ENCODE measurements at regions not wholly inside any gene's neighbourhood (a gene's known extent, or its start where the extent isn't known, plus 50 kb on each side); places are given as distances from the start of the nearest gene placed in this dataset.
A peak's percentile ranks its signal among the peaks of the same experiment; 100 is the strongest.
"Not testable (repeated sequence)": the region's sequence is repeated elsewhere in the genome, so short reads cannot be mapped to it uniquely, and the experiment has no call there.

DNA sequence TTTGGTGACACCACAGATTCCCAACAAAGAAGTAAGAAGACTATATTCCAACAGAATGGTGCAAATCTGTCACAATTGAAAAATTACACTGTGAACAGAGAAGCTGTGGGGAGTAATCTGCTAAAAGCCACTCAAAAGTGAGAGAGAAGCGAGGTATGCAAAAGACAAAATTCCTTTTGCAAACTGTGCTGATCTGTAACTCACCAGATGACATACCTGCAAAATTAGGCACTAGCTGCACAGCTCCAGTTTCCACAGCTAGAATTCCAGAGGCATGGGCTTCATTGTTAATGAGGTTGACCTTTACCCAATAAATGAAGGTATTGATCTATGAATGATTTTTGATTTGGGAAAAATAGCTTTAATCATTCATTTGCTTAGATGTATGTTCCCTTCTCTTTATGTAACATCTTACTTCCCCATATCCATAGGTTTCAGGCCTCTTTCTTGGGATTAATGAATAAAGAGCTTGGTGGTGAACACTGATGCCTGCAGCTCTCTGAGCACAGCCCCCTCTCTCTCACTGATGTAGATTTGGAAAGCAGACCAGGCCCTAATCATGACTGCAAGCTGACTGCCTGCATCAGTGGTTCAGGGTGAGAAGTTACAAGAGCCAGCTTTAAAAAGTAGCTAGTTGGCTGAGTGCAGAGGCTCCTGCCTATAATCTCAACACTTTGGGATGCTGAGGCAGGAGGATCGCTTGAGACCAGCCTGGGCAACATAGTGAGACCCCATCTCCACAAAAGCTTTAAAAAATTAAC is 85.2 kb downstream of the LACC1 start:
- TF ChIP-seq, protein P1, sequence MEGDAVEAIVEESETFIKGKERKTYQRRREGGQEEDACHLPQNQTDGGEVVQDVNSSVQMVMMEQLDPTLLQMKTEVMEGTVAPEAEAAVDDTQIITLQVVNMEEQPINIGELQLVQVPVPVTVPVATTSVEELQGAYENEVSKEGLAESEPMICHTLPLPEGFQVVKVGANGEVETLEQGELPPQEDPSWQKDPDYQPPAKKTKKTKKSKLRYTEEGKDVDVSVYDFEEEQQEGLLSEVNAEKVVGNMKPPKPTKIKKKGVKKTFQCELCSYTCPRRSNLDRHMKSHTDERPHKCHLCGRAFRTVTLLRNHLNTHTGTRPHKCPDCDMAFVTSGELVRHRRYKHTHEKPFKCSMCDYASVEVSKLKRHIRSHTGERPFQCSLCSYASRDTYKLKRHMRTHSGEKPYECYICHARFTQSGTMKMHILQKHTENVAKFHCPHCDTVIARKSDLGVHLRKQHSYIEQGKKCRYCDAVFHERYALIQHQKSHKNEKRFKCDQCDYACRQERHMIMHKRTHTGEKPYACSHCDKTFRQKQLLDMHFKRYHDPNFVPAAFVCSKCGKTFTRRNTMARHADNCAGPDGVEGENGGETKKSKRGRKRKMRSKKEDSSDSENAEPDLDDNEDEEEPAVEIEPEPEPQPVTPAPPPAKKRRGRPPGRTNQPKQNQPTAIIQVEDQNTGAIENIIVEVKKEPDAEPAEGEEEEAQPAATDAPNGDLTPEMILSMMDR (IDR thresholded peaks at IDR 0.05; ENCODE audit: control extremely low read depth, extremely low read depth), result no peak
- H3K36me3 ChIP-seq (ENCODE audit: control insufficient read depth in 4 of 4, insufficient read depth in 4 of 4, low read length in 4 of 4), result no peaks in the 10 kb centered on the region
- WGBS, 2 donors, result 86 to 98% methylated on average over 2 of the region's 2 CpGs

DNA sequence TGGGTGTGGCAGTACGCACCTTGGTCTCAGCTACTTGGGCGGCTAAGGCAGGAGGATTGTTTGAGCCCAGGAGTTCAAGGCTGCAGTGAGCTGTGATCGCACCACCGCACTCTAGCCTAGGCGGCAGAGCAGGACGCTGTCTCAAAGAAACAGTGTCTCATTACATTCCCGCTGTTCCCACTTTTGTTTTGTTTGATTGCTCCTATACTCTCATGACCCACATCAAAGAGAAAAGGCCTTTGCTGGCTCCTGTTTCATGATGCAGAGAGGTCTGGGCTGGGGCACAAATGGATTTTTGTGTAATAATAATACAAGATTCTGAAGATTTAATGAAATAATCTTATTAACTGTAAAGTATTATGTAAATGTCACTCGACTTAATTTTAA is 85.7 kb downstream of the LACC1 start:
- 92 to 94% methylated on average over 8 of the region's 8 CpGs for WGBS, 2 donors
- no peak for ATAC-seq (ENCODE audit: insufficient read depth, low FRiP score)
- no peaks in the 10 kb centered on the region for H3K4me1 ChIP-seq (ENCODE audit: control insufficient read depth in 5 of 5, insufficient read depth in 5 of 5, low read length in 5 of 5)

More for the DNA sequence above, 85.2 kb downstream of the LACC1 start:
- no peaks in the 10 kb centered on the region for H3K27me3 ChIP-seq (ENCODE audit: control insufficient read depth in 3 of 3, insufficient read depth in 3 of 3, low read length in 2 of 3)
- H3K9ac ChIP-seq (ENCODE audit: insufficient read depth in 1 of 2, low read length in 2 of 2), result no peak overlapping the region
- DNase-seq (peak in 1 of 3 donors; percentile 58), ATAC-seq (ENCODE audit: insufficient read depth, low FRiP score) (no peak)
- no peaks in the 10 kb centered on the region for H3K4me1 ChIP-seq (ENCODE audit: control insufficient read depth in 5 of 5, insufficient read depth in 5 of 5, low read length in 5 of 5)
- no peak overlapping the region for H3K4me3 ChIP-seq
- no peaks in the 10 kb centered on the region for H3K9me3 ChIP-seq (ENCODE audit: control insufficient read depth in 4 of 4, insufficient read depth in 3 of 4, low read length in 3 of 4)
- H3K27ac ChIP-seq (ENCODE audit: low read depth in 1 of 2, low read length in 1 of 2), result no peak overlapping the region

DNA sequence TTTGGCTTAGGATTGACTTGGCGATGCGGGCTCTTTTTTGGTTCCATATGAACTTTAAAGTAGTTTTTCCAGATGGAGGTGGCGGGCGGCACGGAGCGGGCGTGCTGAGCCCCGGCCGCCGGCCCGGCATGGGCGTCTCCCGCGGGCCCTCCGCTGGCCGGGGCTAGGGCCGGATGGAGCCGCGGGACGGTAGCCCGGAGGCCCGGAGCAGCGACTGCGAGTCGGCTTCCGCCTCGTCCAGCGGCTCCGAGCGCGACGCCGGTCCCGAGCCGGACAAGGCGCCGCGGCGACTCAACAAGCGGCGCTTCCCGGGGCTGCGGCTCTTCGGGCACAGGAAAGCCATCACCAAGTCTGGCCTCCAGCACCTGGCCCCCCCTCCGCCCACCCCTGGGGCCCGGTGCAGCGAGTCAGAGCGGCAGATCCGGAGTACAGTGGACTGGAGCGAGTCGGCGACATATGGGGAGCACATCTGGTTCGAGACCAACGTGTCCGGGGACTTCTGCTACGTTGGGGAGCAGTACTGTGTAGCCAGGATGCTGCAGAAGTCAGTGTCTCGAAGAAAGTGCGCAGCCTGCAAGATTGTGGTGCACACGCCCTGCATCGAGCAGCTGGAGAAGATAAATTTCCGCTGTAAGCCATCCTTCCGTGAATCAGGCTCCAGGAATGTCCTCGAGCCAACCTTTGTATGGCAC is 88.7 kb downstream of the LACC1 start:
- not testable (repeated sequence) for H3K27me3 ChIP-seq (ENCODE audit: control insufficient read depth in 3 of 3, insufficient read depth in 3 of 3, low read length in 2 of 3); H3K9me3 ChIP-seq (ENCODE audit: control insufficient read depth in 4 of 4, insufficient read depth in 3 of 4, low read length in 3 of 4); H3K4me1 ChIP-seq (ENCODE audit: control insufficient read depth in 5 of 5, insufficient read depth in 5 of 5, low read length in 5 of 5); H3K27ac ChIP-seq (ENCODE audit: low read depth in 1 of 2, low read length in 1 of 2); DNase-seq; ATAC-seq (ENCODE audit: insufficient read depth, low FRiP score); H3K9ac ChIP-seq (ENCODE audit: insufficient read depth in 1 of 2, low read length in 2 of 2); H3K36me3 ChIP-seq (ENCODE audit: control insufficient read depth in 4 of 4, insufficient read depth in 4 of 4, low read length in 4 of 4); H3K4me3 ChIP-seq
- WGBS, 2 donors, result 90 to 92% methylated on average over 61 to 63 of the region's 63 CpGs

More for the DNA sequence above, 85.7 kb downstream of the LACC1 start:
- H3K27ac ChIP-seq (ENCODE audit: low read depth in 1 of 2, low read length in 1 of 2), result no peak overlapping the region
- no peaks in the 10 kb centered on the region for H3K9me3 ChIP-seq (ENCODE audit: control insufficient read depth in 4 of 4, insufficient read depth in 3 of 4, low read length in 3 of 4)
- TF ChIP-seq, protein P1 (IDR thresholded peaks at IDR 0.05; ENCODE audit: control extremely low read depth, extremely low read depth), result no peak
- no peak for DNase-seq
- H3K27me3 ChIP-seq (ENCODE audit: control insufficient read depth in 3 of 3, insufficient read depth in 3 of 3, low read length in 2 of 3), result no peaks in the 10 kb centered on the region
- H3K36me3 ChIP-seq (ENCODE audit: control insufficient read depth in 4 of 4, insufficient read depth in 4 of 4, low read length in 4 of 4), result no peaks in the 10 kb centered on the region
- no peak overlapping the region for H3K4me3 ChIP-seq
- H3K9ac ChIP-seq (ENCODE audit: insufficient read depth in 1 of 2, low read length in 2 of 2), result no peak overlapping the region

DNA sequence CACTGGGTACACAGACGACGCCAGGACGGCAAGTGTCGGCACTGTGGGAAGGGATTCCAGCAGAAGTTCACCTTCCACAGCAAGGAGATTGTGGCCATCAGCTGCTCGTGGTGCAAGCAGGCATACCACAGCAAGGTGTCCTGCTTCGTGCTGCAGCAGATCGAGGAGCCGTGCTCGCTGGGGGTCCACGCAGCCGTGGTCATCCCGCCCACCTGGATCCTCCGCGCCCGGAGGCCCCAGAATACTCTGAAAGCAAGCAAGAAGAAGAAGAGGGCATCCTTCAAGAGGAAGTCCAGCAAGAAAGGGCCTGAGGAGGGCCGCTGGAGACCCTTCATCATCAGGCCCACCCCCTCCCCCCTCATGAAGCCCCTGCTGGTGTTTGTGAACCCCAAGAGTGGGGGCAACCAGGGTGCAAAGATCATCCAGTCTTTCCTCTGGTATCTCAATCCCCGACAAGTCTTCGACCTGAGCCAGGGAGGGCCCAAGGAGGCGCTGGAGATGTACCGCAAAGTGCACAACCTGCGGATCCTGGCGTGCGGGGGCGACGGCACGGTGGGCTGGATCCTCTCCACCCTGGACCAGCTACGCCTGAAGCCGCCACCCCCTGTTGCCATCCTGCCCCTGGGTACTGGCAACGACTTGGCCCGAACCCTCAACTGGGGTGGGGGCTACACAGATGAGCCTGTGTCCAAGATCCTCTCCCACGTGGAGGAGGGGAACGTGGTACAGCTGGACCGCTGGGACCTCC is 89.4 kb downstream of the LACC1 start:
- not testable (repeated sequence) for H3K36me3 ChIP-seq (ENCODE audit: control insufficient read depth in 4 of 4, insufficient read depth in 4 of 4, low read length in 4 of 4); H3K4me3 ChIP-seq; DNase-seq; ATAC-seq (ENCODE audit: insufficient read depth, low FRiP score); H3K27ac ChIP-seq (ENCODE audit: low read depth in 1 of 2, low read length in 1 of 2); H3K4me1 ChIP-seq (ENCODE audit: control insufficient read depth in 5 of 5, insufficient read depth in 5 of 5, low read length in 5 of 5); H3K27me3 ChIP-seq (ENCODE audit: control insufficient read depth in 3 of 3, insufficient read depth in 3 of 3, low read length in 2 of 3); H3K9ac ChIP-seq (ENCODE audit: insufficient read depth in 1 of 2, low read length in 2 of 2); H3K9me3 ChIP-seq (ENCODE audit: control insufficient read depth in 4 of 4, insufficient read depth in 3 of 4, low read length in 3 of 4)
- 95 to 97% methylated on average over 32 to 33 of the region's 33 CpGs for WGBS, 2 donors

DNA sequence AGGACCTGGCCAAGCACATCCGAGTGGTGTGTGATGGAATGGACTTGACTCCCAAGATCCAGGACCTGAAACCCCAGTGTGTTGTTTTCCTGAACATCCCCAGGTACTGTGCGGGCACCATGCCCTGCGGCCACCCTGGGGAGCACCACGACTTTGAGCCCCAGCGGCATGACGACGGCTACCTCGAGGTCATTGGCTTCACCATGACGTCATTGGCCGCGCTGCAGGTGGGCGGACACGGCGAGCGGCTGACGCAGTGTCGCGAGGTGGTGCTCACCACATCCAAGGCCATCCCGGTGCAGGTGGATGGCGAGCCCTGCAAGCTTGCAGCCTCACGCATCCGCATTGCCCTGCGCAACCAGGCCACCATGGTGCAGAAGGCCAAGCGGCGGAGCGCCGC is 90.2 kb downstream of the LACC1 start:
- not testable (repeated sequence) for H3K27me3 ChIP-seq (ENCODE audit: control insufficient read depth in 3 of 3, insufficient read depth in 3 of 3, low read length in 2 of 3); H3K4me1 ChIP-seq (ENCODE audit: control insufficient read depth in 5 of 5, insufficient read depth in 5 of 5, low read length in 5 of 5); H3K9me3 ChIP-seq (ENCODE audit: control insufficient read depth in 4 of 4, insufficient read depth in 3 of 4, low read length in 3 of 4); H3K36me3 ChIP-seq (ENCODE audit: control insufficient read depth in 4 of 4, insufficient read depth in 4 of 4, low read length in 4 of 4); ATAC-seq (ENCODE audit: insufficient read depth, low FRiP score); H3K4me3 ChIP-seq; H3K9ac ChIP-seq (ENCODE audit: insufficient read depth in 1 of 2, low read length in 2 of 2); H3K27ac ChIP-seq (ENCODE audit: low read depth in 1 of 2, low read length in 1 of 2); DNase-seq
- 97 to 99% methylated on average over 20 to 27 of the region's 27 CpGs for WGBS, 2 donors

DNA sequence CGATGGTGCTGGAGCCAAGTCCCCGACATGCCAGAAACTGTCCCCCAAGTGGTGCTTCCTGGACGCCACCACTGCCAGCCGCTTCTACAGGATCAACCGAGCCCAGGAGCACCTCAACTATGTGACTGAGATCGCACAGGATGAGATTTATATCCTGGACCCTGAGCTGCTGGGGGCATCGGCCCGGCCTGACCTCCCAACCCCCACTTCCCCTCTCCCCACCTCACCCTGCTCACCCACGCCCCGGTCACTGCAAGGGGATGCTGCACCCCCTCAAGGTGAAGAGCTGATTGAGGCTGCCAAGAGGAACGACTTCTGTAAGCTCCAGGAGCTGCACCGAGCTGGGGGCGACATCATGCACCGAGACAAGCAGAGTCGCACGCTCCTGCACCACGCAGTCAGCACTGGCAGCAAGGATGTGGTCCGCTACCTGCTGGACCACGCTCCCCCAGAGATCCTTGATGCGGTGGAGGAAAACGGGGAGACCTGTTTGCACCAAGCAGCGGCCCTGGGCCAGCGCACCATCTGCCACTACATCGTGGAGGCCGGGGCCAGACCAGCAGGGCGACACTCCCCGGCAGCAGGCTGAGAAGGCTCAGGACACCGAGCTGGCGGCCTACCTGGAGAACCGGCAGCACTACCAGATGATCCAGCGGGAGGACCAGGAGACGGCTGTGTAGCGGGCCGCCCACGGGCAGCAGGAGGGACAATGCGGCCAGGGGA is 91.0 kb downstream of the LACC1 start:
- 90 to 96% methylated on average over 28 to 36 of the region's 36 CpGs for WGBS, 2 donors
- not testable (repeated sequence) for H3K9ac ChIP-seq (ENCODE audit: insufficient read depth in 1 of 2, low read length in 2 of 2); H3K36me3 ChIP-seq (ENCODE audit: control insufficient read depth in 4 of 4, insufficient read depth in 4 of 4, low read length in 4 of 4); H3K9me3 ChIP-seq (ENCODE audit: control insufficient read depth in 4 of 4, insufficient read depth in 3 of 4, low read length in 3 of 4); ATAC-seq (ENCODE audit: insufficient read depth, low FRiP score); DNase-seq; H3K4me1 ChIP-seq (ENCODE audit: control insufficient read depth in 5 of 5, insufficient read depth in 5 of 5, low read length in 5 of 5); H3K4me3 ChIP-seq; H3K27me3 ChIP-seq (ENCODE audit: control insufficient read depth in 3 of 3, insufficient read depth in 3 of 3, low read length in 2 of 3); H3K27ac ChIP-seq (ENCODE audit: low read depth in 1 of 2, low read length in 1 of 2)
